OCI-LY7 (cell line): ENCODE measurements at regions not wholly inside any gene's neighbourhood (a gene's known extent, or its start where the extent isn't known, plus 50 kb on each side); places are given as distances from the start of the nearest gene placed in this dataset.

Source experiments
- BruUV-seq: library from RNA; stranded (reverse); fragments of 400-500 nt; replicated peaks from 2 replicates; lab custom pipeline; 2021; lab: Mats Ljungman, UMichigan
- CTCF ChIA-PET: fragments of 300-600 bp; sonication (Branson Sonifier 250); formaldehyde crosslinking; loops from one replicate; lab custom pipeline; 2022; ENCODE audit warnings: antibody characterized with exemption; ENCODE audit not compliant: unreplicated experiment; lab: Charles Lee
- POLR2A ChIA-PET: fragments of 300-600 bp; sonication (Branson Sonifier 250); formaldehyde crosslinking; loops from one replicate; lab custom pipeline; 2022; ENCODE audit warnings: antibody characterized with exemption; lab: Charles Lee
- DNase-seq: peaks from one replicate; pipeline ENCODE4 v3.0.0-alpha.2; 2015; ENCODE audit warnings: low spot score
- H2AFZ ChIP-seq: fragments of 200-600 bp; sonication (generic), shearing (Covaris generic); 2 replicates; pipeline ENCODE4 v1.6.1; 2014; ENCODE audit warnings: mild to moderate bottlenecking, antibody characterized with exemption, low read length, moderate library complexity
- H3K27ac ChIP-seq: fragments of 200-600 bp; sonication (generic); 2 replicates; pipeline ENCODE4 v1.5.1; 2014; ENCODE audit warnings: mixed run types, low read depth, mild to moderate bottlenecking, moderate library complexity, low read length, inconsistent platforms; ENCODE audit not compliant: poor library complexity, severe bottlenecking
- H3K36me3 ChIP-seq: fragments of 200-600 bp; sonication (generic); 2 replicates; pipeline ENCODE4 v1.6.1; 2014; ENCODE audit warnings: mild to moderate bottlenecking, antibody characterized with exemption, low read length, moderate library complexity, mixed read lengths; ENCODE audit not compliant: insufficient read depth
- H3K4me1 ChIP-seq: fragments of 200-600 bp; sonication (generic); 2 replicates; pipeline ENCODE4 v1.5.1; 2014; ENCODE audit warnings: mild to moderate bottlenecking, low read length; ENCODE audit not compliant: insufficient read depth, poor library complexity, severe bottlenecking
- H3K4me2 ChIP-seq: fragments of 200-600 bp; sonication (generic); 2 replicates; pipeline ENCODE4 v1.6.1; 2014; ENCODE audit warnings: mild to moderate bottlenecking, low read length
- H3K4me3 ChIP-seq: fragments of 200-600 bp; sonication (generic); 2 replicates; pipeline ENCODE4 v1.5.1; 2014; ENCODE audit warnings: mild to moderate bottlenecking, low read depth, low read length; ENCODE audit not compliant: poor library complexity, severe bottlenecking
- H3K79me2 ChIP-seq: fragments of 200-600 bp; sonication (generic); 2 replicates; pipeline ENCODE4 v1.6.1; 2016; ENCODE audit warnings: low read depth, mild to moderate bottlenecking, low read length, moderate library complexity, mixed read lengths; ENCODE audit not compliant: insufficient read depth
- H3K9me2 ChIP-seq: fragments of 200-600 bp; sonication (generic); 2 replicates; pipeline ENCODE4 v1.6.1; 2016; ENCODE audit warnings: mild to moderate bottlenecking, low read length, mixed read lengths; ENCODE audit not compliant: insufficient read depth
- H3K9me3 ChIP-seq: fragments of 200-600 bp; sonication (generic); 2 replicates; pipeline ENCODE4 v1.6.1; 2014; ENCODE audit warnings: mild to moderate bottlenecking, mixed run types, low read length, mixed read lengths
- H4K20me1 ChIP-seq: fragments of 200-600 bp; sonication (generic); 2 replicates; pipeline ENCODE4 v1.6.1; 2014; ENCODE audit warnings: mild to moderate bottlenecking, antibody characterized with exemption, low read length, moderate library complexity, mixed read lengths; ENCODE audit not compliant: insufficient read depth
- CTCF ChIP-seq: fragments of 200-600 bp; sonication (generic); conservative IDR thresholded peaks from 2 replicates; pipeline ENCODE4 v1.5.1; 2014; ENCODE audit warnings: mild to moderate bottlenecking, antibody characterized with exemption, low read length, moderate library complexity, mixed read lengths
- EZH2phosphoT487 ChIP-seq: fragments of 200-600 bp; sonication (generic); IDR thresholded peaks from 2 replicates; pipeline ENCODE4 v1.6.1; 2018; ENCODE audit warnings: low read depth, borderline replicate concordance, mild to moderate bottlenecking, mixed run types, antibody characterized with exemption, low read length, moderate library complexity, mixed read lengths
- intact Hi-C: fragments of 100-400 bp; cut with micrococcal nuclease; formaldehyde crosslinking; loops from one replicate; pipeline ENCODE4 v1.10.0; 2022; ENCODE audit not compliant: unreplicated experiment

DNA sequence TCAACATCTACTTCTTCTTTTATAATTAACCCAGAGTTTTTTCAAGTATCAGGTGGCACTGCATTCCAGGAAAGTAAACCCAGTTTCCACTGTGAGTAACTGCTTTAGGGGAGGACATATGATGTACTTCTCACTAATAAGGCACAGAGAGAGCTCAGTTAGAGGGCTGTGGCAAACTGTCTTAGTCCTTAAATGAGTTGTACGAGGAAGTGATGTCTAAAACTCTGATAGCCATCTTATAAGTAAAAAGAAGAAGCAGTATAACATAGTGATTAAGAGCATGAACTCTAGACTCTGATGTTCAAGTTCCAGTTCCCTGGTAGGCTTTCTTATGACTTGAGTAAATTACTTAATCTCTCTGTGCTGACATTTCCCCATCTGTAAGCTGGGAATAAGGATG, 58.7 kb upstream of the PTGS2 start:
- ChIA-PET CTCF (no interaction called here), POLR2A (interaction anchor here (0.6 kb wide), 1 partner anchor 19 kb away, joined by 3 read pairs; no protein-coding TSS in a partner anchor)
- Histone ChIP-seq H3K79me2 (no peaks in the 10 kb centered on the region), H3K9me2 (no peaks in the 10 kb centered on the region), H3K4me1 (no peaks in the 10 kb centered on the region), H3K4me3 (no peak overlapping the region), H3K4me2 (no peak overlapping the region), H4K20me1 (no peaks in the 10 kb centered on the region), H3K9me3 (no peaks in the 10 kb centered on the region), H3K27ac (no peak overlapping the region), H3K36me3 (no peaks in the 10 kb centered on the region), H2AFZ (no peak overlapping the region)
- intact Hi-C loops = no loop called here
- no TSS peak for BruUV-seq
- TF ChIP-seq EZH2phosphoT487 = no peak
- TF ChIP-seq CTCF = no peak
- DNase-seq = no peak

- H3K4me1 ChIP-seq = no peaks in the 10 kb centered on the region
- H3K79me2 ChIP-seq = no peaks in the 10 kb centered on the region
- no peaks in the 10 kb centered on the region for H3K9me2 ChIP-seq
- intact Hi-C loops = no loop called here
- no TSS peak for BruUV-seq
- DNase-seq = no peak
- no peak overlapping the region for H3K4me2 ChIP-seq
- no peaks in the 10 kb centered on the region for H4K20me1 ChIP-seq
- no peaks in the 10 kb centered on the region for H3K9me3 ChIP-seq
- no peaks in the 10 kb centered on the region for H3K36me3 ChIP-seq
- POLR2A ChIA-PET = no interaction called here
- TF ChIP-seq CTCF (no peak), EZH2phosphoT487 (no peak)
- CTCF ChIA-PET = no interaction called here
- no peak overlapping the region for H2AFZ ChIP-seq
- no peak overlapping the region for H3K27ac ChIP-seq
- no peak overlapping the region for H3K4me3 ChIP-seq
Measured at GRCh38 chr1:186736971-186737685, 56.9 kb upstream of the PTGS2 start.

- H3K4me3 ChIP-seq = no peak overlapping the region
- H3K4me2 ChIP-seq = no peak overlapping the region
- H2AFZ ChIP-seq = no peak overlapping the region
- ChIA-PET CTCF (no interaction called here), POLR2A (interaction anchor here (0.6 kb wide), 1 partner anchor 727 kb away, joined by 3 read pairs; no protein-coding TSS in a partner anchor)
- no peaks in the 10 kb centered on the region for H3K79me2 ChIP-seq
- BruUV-seq = no TSS peak
- DNase-seq = no peak
- no peaks in the 10 kb centered on the region for H3K36me3 ChIP-seq
- no peaks in the 10 kb centered on the region for H3K4me1 ChIP-seq
- no peak for TF ChIP-seq CTCF
- TF ChIP-seq EZH2phosphoT487 = no peak
- no peaks in the 10 kb centered on the region for H3K9me2 ChIP-seq
- H3K9me3 ChIP-seq = no peaks in the 10 kb centered on the region
- no peaks in the 10 kb centered on the region for H4K20me1 ChIP-seq
- intact Hi-C loops = no loop called here
- H3K27ac ChIP-seq = no peak overlapping the region
Measured at GRCh38 chr1:186735463-186735862, 55.2 kb upstream of the PTGS2 start.
